EH (cell line): ENCODE measurements at regions not wholly inside any gene's neighbourhood (a gene's known extent, or its start where the extent isn't known, plus 50 kb on each side); places are given as distances from the start of the nearest gene placed in this dataset.

Experiments
- DNase-seq: peaks from one replicate; pipeline ENCODE4 v3.0.0-alpha.2; 2015; ENCODE audit warnings: low read depth

DNA sequence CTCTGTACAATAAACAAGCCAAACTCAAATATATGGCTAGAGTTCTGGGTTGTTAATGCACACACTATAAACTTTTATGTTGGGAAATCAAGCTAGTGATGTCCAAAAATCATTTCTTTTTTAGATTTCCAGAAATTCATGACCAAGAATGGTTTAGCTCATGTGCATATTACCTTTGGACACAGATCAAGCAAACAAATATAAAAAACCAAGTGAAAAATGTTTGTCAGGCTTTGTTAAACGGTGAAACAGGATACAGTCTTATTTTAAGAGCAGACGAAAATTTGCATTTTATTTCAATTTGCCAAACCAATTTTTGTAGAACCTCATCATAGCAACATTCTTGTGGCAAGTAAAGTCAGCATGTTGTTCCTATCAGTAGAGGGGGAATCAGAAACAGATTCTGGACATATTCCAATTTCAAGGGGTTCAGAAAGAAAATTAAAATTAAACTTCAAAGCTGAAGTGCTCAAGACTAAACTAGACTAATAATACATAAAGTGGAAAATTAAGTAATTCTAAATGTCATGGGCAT is 413.6 kb downstream of the TRIML1 start:
- no peak for DNase-seq

DNA sequence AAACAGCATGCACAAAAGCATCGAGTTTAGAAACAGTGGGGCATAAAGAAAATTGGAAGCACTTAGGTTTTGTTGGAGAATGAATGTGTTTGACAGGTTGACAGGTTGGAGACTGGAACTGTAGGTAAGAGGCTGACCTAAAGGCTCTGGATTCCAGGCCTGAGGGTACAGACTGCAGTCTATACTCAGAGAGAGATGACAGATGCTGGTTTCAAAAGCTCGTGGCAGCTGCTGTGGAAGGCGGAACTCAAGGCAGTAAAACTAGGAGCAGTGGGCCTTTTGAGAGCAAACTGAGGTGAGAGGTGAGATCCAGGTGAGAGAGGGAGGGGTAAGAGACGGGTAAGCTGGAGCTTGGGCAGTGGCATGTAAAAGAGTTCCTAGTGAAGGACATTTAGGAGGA is 415.2 kb downstream of the TRIML1 start:
- no peak for DNase-seq

DNA sequence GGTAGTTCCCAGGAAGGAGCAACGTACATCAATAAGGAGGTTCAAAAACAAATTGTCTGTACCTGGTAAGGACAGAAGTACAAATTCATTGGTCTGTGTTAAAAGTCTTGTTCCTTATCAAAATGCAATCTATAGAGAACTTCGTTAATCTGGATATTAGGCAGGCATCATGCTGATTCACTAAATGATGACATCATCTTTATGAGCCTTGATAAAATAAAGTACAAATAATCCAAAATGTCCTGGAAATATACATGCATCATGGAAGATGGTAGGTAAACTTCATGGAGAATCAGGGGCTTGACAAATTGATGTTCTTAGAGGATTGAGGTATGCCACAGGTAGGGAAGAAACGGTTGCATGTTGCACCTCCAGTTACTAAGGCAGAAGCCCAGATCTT is 433.9 kb downstream of the TRIML1 start:
- no peak for DNase-seq

- DNase-seq: no peak
Observed at GRCh38 chr4:188578657-188579056, 439.4 kb downstream of the TRIML1 start.

DNA sequence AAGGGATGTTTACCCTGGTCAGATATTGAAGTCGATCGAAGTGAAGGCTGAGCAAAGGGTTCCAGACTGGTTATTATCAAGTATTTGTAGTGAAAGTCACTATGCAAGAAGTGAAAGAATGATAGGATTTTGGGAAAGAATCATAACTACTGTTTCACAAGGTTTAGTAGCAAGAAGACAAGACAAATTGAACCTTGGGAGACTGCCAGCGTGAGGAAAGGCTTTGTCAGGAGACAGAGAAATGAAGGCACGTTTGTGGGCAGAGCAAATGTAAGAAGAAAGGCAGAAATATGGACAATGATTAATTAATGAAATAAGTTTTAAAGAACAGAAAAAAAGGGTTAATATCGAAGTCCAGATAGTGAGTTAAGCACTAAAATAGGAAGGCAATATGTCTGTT is 456.8 kb downstream of the TRIML1 start:
- no peak for DNase-seq

- DNase-seq: no peak
Observed at GRCh38 chr4:188603646-188604045, 464.4 kb downstream of the TRIML1 start.

GRCh38 chr4:188606635-188607034 is 467.4 kb downstream of the TRIML1 start:
- DNase-seq: no peak

- DNase-seq: no peak
Observed at GRCh38 chr4:188611143-188611542, 471.9 kb downstream of the TRIML1 start.

DNA sequence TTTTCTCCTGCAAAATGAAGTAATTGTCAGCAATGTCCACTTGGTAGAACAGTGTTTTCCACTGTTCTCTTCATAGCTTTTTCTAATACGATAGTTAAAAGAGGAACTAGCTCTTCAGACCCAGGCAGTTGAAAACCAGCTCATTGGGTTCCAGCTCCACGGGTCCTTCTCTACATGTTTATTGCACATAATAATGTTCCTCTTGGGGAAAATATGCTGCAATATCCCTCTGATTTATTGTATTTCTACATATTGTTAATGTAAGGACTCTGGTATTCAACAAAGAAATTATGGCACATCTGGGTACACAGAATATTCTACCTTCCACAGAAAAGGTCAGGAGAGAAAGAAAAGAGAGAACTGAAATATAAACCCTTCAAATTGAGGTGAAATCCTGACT is 473.4 kb downstream of the TRIML1 start:
- DNase-seq: no peak

DNA sequence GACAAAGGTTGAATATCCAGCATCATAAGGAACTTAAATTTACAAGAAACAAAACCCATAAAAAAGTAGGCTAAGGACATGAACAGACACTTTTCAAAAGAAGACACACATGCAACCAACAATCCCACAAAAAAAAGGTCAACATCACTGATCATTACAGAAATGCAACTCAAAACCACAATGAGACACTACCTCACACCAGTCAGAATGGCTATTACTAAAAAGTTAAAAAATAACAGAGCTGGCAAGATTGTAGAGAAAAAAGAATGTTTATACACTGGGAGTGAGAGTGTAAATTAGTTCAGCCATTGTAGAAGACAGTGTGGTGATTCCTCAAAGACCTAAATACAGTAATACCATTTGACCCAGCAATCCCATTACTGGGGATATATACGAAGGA is 474.7 kb downstream of the TRIML1 start:
- DNase-seq: no peak

DNA sequence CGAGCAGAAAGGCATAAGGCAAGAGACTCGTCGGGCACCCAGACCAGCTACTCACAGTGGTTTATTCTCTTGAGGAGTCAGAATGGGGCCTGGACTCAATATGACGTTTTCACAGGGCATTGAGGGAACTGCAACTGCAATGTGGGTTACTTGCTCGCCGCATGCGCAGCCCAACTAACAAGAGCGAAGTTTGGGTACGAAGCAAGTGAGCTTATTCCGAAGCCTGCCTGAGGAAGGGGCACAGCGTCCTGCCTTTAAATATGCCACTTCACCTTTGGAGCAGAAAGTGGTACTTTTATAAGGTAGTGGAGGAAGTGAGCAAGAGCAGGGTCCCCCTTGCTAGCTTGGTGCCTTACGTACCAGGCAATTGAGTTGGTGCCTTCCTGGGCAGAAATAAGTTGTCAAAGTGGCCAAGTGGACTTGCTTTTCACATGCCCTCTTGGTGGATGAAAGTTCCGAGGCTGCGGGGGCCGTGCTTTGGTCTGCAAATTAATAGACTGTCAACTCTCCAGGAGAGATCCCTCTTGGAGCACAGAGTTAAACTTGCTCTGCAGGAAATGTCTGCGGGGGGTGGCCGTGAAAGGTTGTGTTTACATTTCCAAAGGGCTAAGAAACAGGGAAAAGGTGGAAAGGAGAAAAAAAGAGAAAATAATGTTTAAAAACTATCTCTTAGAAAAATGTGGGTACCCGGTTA is 480.4 kb downstream of the TRIML1 start:
- DNase-seq: no peak

GRCh38 chr4:188620608-188621007 is 481.4 kb downstream of the TRIML1 start:
- DNase-seq: no peak

- DNase-seq: no peak
Observed at GRCh38 chr4:188623314-188623854, 484.1 kb downstream of the TRIML1 start.

GRCh38 chr4:188624370-188624769 is 485.1 kb downstream of the TRIML1 start:
- DNase-seq: no peak

- DNase-seq: no peak
Observed at GRCh38 chr4:188627892-188628291, 488.7 kb downstream of the TRIML1 start.

DNA sequence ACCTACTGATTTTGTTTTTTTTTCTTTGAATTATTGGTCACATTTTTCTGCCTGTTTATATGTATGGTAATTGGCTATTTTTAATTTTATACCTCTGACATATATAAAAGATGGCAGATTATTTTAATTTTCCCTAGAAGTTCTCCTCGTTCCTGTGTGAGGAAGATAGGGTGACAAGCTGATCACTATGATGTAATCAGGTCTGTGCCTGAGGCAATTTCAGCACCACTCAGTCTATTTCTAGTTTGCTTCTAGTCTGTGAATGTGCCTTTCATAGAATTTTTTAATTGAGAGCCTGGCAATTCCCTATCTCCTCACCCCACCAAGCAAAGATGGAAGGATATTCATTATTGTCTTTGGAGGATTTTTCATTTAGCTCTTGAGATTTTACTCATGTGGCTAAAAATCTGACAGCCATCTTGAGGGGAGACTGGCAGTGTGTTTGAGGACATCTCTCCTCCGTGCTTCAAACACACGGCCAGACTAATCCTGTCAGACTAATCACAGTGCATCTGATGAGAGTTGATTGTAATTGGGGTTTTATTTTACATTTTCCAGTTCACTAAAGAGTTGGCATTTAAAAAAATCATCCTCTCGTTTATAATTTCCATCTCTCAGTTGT is 500.3 kb downstream of the TRIML1 start:
- DNase-seq: no peak

DNA sequence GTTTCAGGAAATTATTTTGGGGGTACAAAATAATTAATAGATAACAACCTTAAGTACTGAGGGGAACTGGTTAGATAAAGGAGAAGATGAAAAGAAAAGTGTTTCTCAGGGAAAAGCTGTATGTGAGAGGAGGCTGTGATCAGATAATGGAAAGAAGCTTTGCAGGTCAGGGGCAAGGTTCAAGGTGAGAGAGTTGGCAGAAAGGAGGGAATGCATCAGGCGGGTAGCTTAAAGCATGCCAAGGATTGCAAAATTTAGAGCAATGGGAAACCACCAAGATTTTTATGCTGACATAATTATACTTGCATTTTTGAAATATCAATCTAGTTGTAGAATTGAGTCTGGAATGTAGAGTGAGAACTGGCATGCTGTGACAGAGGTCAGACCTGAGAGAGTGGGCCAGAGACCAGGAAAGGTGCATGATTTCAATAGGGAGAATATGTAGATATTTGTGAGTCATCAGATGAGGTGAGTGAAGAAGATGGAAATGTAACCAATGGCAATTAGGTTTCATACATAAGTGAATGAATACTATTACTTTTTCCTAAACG is 508.7 kb downstream of the TRIML1 start:
- DNase-seq: no peak

DNA sequence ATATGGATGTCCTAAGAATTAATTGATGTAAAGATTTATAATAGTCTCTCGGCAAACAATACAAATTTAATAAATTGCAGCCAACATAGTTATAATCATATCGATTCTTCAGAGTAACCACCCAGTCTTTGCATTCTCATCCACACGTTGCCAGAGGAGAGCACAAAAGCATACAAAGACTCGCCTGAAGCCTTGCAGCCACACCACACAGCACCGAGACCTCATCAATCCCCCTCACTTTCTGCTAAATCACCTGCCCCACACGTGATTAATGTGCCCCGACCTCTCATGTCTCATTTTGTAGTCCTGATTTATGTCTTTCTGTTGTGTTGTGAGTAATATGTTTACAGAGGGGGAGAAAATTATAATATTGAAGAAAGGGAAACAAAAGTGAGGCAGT is 510.4 kb downstream of the TRIML1 start:
- no peak for DNase-seq

DNA sequence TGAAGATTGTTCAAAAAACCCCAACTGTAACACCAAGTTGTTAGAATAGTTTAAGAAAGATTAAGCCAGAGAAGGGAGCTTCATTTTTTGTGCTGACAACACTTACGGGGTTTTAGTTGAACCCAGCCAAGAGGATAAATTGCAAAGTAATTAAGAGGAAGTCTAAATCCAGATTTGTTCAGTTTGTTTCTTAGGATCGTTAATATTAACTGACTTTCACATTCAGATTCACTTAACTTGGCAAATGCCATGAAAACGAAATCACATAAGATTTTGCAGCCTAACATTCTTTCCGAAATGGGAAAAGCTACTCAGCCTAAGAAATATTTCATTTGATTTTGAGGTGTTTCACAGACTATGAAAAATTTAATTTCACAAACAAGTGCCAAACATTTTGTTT is 511.3 kb downstream of the TRIML1 start:
- no peak for DNase-seq

DNA sequence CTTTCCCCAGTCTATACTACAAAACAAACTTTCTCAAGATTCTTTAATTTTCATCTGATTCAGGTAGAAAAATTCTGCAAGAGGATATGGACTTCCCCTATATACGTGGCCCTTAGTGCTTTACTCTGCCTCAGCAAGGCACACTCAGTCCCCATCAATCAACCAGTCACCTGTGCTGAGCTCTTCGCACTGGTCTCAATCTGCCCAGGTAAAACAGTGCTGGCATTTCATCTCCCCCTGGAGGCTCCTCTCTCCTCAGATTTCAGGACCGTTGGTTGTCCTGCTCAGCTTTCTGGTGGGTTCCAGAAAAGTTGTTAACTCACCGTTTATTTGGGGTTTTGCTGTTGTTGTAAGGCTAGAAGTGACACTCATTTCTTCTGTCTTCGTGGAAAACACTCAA is 518.1 kb downstream of the TRIML1 start:
- no peak for DNase-seq

DNA sequence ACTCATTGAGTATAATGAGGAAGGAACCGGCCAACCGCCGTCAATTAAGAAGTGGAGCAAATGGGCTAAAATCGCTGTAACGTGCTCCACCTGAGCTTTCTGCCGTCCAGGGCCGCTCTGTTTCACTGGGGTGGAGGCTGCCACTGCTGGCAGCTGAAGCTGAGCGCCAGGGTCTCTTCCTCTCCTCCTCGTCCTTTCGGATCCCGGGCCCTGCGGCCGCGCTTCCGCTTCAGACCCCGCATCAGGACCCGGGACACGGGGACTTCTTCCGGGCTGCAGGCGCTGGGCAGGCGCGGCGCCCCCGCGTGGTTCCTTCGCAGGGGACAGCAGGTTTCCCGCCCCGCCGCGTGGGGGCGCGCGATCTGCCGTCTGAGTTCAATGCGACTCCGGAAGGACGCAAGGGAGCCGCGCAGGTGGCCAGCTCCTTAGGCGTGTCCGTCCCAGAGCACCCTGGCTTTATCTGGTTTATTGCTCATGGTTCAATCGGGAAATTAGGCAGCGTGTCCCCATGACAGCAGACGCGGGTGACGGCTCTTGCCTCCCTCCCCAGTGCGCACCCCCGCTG is 519.8 kb downstream of the TRIML1 start:
- DNase-seq: no peak

- DNase-seq: no peak
Observed at GRCh38 chr4:188660796-188661195, 521.6 kb downstream of the TRIML1 start.

GRCh38 chr4:188661502-188661901 is 522.3 kb downstream of the TRIML1 start:
- DNase-seq: no peak
